Keratinocyte (primary cell): ENCODE measurements at regions not wholly inside any gene's neighbourhood (a gene's known extent, or its start where the extent isn't known, plus 50 kb on each side); places are given as distances from the start of the nearest gene placed in this dataset.
"Not testable (repeated sequence)": the region's sequence is repeated elsewhere in the genome, so short reads cannot be mapped to it uniquely, and the experiment has no call there.

ENCODE experiments used
- CTCF ChIP-seq, 3 experiments: IDR thresholded peaks in 1 of 3; conservative IDR thresholded peaks in 1 of 3; optimal IDR thresholded peaks in 1 of 3; 2 replicates in 2 of 3; 3 replicates in 1 of 3; pipeline versions ENCODE3 to v1.5.1; 2011; ENCODE audit warnings: low read length in 3 of 3, mild to moderate bottlenecking in 3 of 3, moderate library complexity in 2 of 3, control low read depth in 1 of 3, inconsistent platforms in 1 of 3; ENCODE audit not compliant: insufficient read depth in 2 of 3; ENCODE audit errors: extremely low read depth in 1 of 3
- EZH2 ChIP-seq: IDR thresholded peaks from one replicate; pipeline ENCODE4 v1.6.1; 2012; ENCODE audit warnings: inconsistent platforms, mild to moderate bottlenecking, low read length, moderate library complexity

- not testable (repeated sequence) for TF ChIP-seq CTCF (optimal IDR thresholded peaks at IDR 0.05 in 1 of 3, IDR thresholded peaks at IDR 0.05 in 1 of 3, conservative IDR thresholded peaks at IDR 0.05 in 1 of 3; ENCODE audit: extremely low read depth in 1 of 3, insufficient read depth in 2 of 3, low read length in 3 of 3); EZH2
Measured at GRCh38 chr18:40281356-40281755, 1673.7 kb upstream of the PIK3C3 start.
